ENCODE measurements at regions not wholly inside any gene's neighbourhood (a gene's known extent, or its start where the extent isn't known, plus 50 kb on each side); places are given as distances from the start of the nearest gene placed in this dataset. TPM values are rescaled to one million over a fixed set of nuclear protein-coding genes. Genes with fewer than 3 reads are reported as not detected.

GRCh38 chr3:27535809-27536392 is 51.7 kb upstream of the SLC4A7 start:
- Histone ChIP-seq H3K27me3 (no peaks in the 10 kb centered on the region), H3K27ac (no peak overlapping the region), H3K4me3 (no peak overlapping the region), H3K9me3 (no peaks in the 10 kb centered on the region), H3K36me3 (no peaks in the 10 kb centered on the region), H3K4me1 (ENCODE audit: insufficient read depth) (peaks cover 7% of the 10 kb centered on the region)
- TF ChIP-seq POLR2A (IDR thresholded peaks at IDR 0.05) (no peak), CTCF (IDR thresholded peaks at IDR 0.05) (no peak), EP300 (IDR thresholded peaks at IDR 0.05) (no peak)
- 63 to 83% (median 77%) methylated on average over 2 of the region's 2 CpGs for WGBS, 3 donors
- DNase-seq = no peak
- intact Hi-C loops (cut with DNase I) = no loop called here

GRCh38 chr3:27533718-27534573 is 49.8 kb upstream of the SLC4A7 start:
- Histone ChIP-seq H3K27me3 (no peaks in the 10 kb centered on the region), H3K27ac (no peak overlapping the region), H3K9me3 (no peaks in the 10 kb centered on the region), H3K36me3 (no peaks in the 10 kb centered on the region), H3K4me3 (no peak overlapping the region), H3K4me1 (ENCODE audit: insufficient read depth) (peaks cover 7% of the 10 kb centered on the region)
- TF ChIP-seq EP300 (IDR thresholded peaks at IDR 0.05) = no peak
- TF ChIP-seq POLR2A (IDR thresholded peaks at IDR 0.05) = no peak
- no peak for TF ChIP-seq CTCF (IDR thresholded peaks at IDR 0.05)
- intact Hi-C loops (cut with DNase I) = no loop called here
- WGBS, 3 donors = 39 to 43% (median 39%) methylated on average over 10 of the region's 10 CpGs
- peak in 2 of 5 donors; percentile 20 to 32 for DNase-seq

Small RNA genes in the stretch of these regions (small RNA-seq; reads per million reads assigned to genes)
- not detected for gene AC098614.2
- gene RF00019 = not detected

All from ovary (tissue), 7 donors.